IPS-NIHi11 (cell line): ENCODE measurements at regions not wholly inside any gene's neighbourhood (a gene's known extent, or its start where the extent isn't known, plus 50 kb on each side); places are given as distances from the start of the nearest gene placed in this dataset.

ENCODE experiments used
- DNase-seq: peaks from one replicate; pipeline ENCODE4 v3.0.0; 2012; ENCODE audit warnings: mixed read lengths, low spot score

DNA sequence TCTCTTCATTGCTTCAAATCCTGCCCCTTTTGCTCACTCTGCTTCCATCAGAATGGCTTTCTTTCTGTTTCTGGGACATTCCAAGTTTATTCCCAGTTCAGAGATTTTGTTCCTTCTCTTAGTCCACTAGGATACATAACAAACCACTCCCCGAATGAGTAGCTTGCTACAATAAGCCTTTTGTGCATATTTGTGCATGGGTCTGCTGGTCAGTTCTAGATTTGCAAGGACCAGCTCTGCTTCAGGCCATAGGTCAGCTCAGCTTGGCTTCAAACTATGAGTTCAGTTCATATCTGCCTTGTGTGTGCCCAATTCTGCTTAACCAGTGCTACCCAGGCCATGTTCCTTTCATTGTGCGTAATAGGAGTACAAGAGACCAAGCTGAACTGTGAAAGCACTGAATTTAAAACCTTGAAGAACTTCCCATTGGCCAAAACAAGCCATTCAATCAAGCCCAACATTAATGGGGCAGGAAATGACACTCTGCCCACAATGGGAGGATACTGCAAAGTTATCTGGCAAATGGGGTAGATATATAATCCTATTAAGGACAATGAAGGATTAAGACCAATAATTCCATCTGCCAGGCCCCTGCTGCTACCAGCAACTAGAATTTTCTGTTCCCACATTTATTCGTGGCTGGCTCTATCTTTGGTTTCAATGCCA lies 328.8 kb downstream of the PRELID2 start:
- DNase-seq: no peak

DNA sequence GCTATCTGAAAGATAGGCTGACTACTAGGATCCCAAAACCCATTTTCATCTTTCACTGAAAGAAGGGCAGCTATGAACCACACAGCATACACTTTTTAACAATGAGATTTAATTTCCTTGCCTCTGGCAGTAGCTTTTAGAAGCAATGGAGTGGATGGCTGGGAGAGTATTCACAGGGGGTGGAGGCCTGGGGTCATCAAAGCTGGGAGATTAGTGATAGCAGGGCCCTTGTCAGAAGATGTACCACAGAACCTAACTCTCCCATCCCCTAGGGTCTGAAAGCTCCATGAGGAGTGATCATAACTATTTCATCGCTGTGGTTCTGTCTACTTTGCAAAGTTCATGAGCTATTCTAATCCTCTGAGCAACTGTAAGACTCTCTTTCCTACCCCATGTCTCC lies 332.2 kb downstream of the PRELID2 start:
- DNase-seq: no peak

DNA sequence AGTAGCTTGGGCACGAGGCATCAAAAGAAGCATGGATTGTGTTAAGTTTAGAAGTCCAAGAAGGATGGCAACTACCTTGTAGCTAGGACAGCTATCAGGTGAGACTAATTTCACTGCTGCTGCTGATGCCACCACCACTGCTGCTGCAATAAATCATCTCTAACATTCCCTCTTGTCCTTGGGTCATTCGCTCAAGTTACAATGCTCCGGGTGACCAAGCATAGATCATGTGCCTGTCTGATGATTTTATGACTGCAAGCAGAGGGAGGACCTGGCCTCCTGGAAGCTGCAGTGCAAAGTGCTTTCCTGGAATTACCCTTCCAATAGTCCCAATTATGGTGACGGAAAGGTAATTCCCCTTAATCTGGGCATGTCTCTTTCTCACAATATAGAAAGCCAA lies 334.4 kb downstream of the PRELID2 start:
- DNase-seq: peak; percentile 16

DNA sequence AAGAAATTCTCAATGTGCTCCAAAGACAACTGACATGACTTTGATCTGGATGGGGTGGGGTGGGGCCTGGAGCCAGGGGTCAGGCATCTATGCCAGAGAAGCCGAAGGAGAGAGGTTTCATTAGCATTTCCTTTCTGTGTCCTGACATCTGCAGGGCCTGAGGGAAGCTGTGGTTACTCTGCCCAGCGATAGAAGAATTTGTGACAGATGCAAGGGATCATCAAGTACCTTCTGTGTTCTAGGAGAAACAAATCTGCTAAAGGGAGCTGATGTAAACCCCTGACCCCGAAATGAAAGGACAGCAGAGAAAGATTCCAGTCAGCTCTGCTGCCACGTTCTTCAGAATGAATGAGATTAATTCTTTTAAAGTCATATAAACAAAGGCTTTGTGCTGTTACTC lies 335.7 kb downstream of the PRELID2 start:
- no peak for DNase-seq

DNA sequence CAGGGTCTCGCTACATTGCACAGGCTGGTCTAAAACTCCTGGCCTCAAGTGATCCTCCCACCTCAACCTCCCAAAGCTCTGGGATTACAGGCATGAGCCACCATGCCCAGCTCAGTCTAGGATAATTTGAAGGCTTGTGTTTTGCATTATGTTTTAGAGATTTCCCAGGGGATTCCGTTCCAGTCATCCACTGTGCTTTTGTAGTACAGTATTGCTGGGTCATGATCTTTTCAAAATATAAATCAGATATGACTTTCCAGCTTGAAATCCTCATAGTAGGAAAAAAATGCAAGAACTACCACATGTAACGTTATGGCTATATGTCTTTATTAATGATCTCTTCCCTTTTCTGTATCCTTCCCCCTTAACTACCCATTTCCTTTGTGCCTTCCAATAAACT lies 338.1 kb downstream of the PRELID2 start:
- DNase-seq: no peak

DNA sequence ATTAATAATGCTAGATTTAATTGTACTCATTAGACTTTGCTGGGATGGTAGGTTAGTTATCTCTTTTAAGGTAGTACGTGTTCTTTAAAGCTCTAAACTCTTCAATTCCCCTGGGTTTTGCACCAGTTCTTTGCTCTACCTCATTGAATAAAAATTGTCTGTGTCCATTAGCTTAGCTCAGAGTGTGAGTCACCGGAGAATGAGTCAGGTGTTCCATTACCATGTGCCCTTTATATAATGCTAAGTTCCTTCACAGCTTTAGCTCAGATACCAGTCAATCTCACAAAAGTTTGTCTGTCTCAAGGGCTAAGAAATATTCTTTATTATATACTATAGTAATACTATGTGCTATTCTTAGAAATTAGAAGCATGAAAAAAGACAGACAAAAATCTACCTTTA lies 339.4 kb downstream of the PRELID2 start:
- DNase-seq: peak; percentile 21

DNA sequence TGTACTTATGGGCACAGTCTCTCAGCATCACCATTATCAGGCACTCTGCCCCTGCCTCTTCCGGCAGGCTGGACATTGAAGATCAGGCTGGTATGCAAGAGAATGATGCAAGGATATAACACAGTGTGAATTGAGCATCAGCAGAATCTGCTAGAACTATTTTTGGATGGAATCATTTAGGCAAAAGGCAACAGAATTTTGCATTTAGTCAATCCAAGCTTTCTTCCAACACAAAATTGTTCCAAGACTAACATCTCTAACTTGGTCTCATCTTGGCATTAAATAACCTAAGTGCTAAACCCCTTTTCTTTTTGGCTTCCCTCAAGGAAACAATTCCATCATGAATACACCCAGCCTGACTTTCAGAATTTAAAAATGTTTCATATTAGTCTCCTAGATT lies 339.9 kb downstream of the PRELID2 start:
- DNase-seq: no peak

DNA sequence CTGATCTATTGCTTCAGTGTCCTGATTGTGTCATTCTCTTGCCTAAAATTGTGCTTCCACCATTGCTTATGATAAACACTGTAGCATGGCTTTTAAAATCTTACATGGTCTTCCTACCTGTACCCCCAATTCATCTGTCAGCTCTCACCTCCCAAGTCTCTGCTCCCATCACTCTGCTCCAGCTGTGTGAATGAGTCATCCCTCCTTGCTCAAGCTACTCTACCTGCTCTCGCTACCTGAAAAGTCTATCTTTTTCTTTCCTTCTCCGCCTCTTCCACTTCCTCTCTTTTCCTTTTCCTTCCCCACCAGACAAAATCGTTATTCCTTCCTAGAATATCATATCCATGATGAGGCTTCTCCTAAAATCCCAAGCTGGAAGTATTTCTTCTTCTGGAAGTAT lies 341.7 kb downstream of the PRELID2 start:
- no peak for DNase-seq

DNA sequence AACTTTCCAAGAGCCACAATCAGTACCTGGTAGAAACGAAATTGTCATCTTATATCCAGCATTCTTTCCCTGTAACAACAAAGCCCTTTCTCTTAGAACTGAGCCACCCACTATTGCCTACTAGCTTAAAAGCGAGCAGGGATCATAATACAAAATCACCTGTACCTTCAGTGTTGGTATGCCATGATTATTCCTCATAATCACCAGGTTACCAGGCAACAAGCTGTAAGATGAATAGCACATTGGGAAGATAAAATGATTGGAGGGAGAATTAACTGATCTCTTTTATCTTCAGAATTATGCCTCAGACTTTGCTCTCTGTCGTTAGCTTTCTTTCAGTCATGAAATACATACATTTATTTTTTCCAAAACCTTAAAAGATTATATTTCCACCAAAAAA lies 345.6 kb downstream of the PRELID2 start:
- DNase-seq: no peak

DNA sequence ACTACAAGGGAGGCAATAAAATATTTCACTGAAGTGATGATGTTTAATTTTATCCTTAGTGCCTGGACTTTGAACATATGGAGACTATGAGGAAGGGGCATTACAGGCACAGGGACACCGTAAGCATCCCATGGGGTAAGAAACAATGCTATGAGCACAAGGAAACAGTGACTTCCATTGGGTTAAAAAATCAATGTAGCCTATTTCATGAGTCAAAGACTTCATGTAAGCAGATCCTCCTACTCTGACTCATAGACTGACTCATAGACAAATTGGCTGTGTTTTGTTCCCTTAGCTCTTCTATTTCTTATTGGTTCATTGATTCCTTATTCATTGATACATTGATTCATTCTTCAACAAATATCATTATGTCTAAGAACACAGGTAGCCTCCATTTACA lies 351.0 kb downstream of the PRELID2 start:
- no peak for DNase-seq

DNA sequence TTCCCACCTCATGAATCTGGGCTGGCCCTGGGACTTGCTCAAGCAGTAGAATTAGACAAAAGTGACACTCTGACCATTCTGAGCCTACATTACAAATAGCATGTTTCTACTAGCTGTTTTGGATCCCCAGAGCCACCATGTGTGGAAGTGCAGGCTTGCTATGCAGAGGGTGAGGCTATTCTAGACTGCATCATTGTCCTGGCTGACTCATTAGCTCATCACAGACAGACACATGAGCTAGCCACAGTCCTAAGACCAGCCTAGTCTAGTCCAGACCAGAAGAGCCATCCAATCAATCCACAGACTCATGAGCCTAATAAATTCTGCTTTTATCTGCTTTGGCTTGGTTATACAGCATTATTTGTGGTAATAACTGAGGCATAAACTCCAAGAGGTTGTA lies 351.9 kb downstream of the PRELID2 start:
- no peak for DNase-seq

DNA sequence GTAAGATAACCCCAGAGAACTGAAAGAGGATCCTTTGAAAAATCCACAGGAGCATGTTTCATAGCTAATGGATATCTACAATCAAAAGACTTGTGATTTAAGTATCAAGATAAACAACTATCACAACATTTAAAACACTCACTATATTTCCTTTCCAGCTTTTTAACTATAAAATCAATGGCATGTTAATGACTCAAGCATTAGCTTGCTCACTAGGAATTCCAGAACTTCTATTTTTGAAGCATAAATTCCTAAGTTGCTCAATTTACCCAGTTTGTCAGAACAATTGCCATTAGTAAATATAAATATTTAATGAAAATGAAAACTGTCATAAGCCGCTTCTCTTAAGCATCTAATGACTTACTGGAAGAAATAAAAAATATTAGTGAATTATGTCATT lies 355.3 kb downstream of the PRELID2 start:
- no peak for DNase-seq

DNA sequence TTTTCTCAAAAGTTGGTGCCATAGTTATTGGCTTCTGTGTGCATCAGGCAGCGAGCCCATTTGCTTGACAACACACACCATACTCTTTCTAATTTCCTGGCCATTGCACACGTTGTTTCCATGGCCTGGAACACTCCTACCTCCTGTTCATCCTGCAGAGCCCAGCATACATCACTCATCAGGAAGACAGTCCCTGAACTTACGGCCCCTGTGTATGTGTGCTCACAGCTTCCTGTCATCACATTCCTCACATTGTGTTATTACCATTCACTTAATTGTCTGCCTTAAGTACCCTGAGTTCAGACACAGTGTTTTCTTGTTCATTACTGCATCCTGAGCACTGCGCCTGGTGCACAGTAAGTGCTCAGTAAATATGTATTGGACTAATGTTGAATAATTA lies 355.9 kb downstream of the PRELID2 start:
- peak; percentile 15 for DNase-seq

DNA sequence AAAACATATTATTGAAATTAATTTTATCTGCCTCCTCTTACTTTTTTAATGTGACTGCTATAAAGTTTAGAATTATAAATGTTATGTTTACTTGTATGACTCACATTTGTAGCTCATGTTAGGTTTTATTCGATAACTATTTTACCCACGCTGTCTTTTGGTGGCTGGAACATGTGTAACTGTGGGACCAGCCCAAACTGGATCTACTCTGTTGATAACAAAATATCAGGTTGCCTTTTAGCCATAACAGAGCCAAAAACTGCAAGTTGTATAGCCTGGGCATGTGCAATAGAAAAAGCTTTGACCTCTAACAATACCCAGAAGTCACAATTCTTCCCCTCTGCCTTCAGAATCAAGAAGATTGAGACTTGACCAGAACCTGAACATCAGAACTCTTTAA lies 356.5 kb downstream of the PRELID2 start:
- no peak for DNase-seq

DNA sequence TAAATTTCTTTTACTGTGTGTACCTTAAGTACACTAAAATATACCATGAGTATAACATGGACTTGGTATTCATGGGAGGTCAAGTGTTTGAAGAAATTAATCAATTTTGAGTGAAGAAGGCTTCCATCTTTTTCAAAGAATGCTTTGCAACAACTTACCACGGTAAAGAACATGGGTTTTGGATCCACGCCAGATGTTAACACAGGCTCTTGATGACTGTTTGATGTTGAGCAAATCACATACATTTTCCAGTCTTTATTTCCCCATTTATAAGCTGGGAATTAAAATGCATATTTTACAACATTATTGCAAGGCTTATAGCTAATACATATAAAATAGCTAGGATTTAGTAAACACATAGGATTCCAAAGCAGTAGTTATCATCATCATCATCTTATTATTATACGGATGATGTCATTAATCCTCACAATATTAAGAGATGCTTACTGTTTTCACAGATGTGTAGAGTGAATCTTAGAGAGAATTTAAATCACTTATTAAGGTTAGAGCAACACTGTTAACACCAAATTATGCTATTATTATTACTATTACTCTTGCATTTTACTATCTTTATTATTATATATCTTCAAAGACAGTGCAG lies 362.0 kb downstream of the PRELID2 start:
- no peak for DNase-seq

DNA sequence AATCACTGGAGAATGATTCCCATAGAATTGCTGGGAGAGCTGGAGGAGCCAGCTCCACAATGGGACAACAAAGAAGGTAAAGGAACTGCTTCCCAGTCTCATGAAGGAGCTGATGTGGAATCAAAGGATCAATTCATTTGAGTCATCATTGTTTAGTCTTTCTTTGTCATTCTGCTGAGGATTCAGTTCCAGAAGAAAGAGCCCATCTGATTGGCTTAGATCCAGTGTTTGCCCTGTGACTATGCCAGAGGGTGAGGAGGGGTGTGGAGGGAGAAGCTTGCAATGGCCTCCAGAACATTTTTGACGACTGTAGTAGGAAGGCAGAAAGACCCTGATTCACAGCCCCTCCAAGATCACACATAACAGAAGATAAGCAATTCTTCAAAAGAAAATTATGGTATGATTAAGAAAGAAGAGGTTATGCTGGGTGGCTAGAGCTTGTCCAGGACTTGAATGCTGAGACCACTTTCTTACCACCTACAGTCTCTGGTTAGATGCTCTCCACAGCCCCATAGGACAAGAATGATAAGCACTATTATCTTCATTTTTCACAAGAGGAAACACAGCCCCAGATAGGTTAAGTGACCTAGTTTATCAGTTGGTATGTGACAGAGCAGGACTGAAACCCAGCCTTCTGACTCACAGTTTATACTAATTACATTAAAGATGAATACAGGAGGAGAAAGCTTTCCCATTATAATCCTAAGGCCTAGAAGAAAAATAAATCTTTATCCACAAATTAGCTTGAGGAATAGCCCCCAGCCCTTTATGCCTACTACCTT lies 363.1 kb downstream of the PRELID2 start:
- no peak for DNase-seq

DNA sequence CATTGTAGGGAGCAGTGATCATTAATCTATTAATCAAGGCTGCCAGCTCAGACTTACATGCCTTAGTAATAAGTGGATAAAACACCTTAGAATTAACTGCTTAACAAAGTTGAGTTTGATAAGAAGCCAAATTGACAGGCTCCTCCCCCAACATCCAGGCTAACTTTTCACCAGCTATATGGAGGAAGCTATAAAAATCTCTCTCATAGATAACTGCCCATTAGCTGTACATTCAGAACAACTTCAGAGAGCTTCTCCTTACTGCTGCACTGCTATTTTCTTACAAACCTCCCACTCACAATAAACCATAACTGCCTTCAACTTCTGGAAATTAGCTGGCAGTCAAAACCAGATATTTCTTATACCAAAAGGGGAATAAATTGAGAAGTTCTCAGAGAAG lies 364.1 kb downstream of the PRELID2 start:
- DNase-seq: no peak

DNA sequence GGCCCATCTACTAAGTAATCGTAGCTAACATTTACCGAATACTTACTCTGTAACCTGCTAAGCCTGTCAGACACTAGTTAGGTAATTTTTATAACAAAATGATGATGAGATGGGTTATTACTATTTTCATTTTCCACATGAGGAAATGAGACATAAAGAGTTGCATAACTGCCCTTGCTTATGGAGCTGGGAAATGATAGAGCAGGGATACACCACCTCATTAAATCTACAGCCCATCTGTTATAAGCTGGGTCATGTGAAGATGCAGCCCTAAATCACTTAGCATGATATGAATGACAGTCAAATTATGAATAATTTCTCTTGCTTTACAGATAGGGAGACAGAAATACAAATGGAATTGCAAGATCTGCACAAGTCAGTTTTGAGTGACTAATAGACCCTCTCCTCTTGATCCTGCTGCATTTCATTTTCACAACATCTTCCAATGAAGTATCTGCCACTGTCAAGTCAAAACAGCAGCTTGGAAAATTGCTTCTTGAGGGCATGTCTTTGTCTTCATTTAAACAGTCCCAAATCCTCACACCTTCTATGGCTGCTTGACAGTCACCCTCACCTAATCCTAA lies 364.7 kb downstream of the PRELID2 start:
- no peak for DNase-seq

DNA sequence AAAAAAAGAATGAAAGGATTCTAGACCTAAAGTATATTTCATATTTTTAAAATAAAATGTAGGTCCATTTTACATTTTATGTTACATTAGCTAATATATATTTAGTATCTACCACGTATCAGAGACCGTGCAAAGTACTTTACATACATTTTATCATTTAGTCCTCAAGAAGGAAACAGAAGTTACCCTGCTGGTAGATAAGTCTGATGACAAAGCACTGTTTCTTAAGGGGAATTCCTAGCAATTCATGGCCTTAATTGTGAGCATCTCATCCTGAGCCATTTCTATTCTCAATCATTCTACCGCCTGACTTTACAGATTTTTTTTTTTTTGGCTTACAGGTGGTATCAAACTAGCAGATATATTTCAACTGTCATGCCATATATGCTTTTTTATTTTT lies 367.7 kb downstream of the PRELID2 start:
- no peak for DNase-seq

DNA sequence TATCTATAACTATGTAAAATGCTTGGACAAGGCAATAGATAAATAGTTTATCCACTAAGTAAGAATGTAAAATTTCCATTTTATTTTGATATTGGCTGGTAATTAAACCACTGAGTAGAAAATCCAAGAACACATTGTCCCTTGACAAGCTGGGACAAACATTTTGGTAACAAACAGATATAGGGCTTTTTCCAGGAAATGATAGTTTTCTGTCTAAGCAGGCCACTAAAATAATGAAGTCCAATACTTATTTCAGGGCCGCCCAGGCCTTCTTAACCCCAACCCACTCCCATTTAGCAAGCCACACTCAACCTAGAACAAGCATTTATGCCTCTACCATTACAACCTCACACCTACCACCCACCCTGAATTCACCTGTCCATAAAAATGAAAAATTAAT lies 368.6 kb downstream of the PRELID2 start:
- DNase-seq: no peak

DNA sequence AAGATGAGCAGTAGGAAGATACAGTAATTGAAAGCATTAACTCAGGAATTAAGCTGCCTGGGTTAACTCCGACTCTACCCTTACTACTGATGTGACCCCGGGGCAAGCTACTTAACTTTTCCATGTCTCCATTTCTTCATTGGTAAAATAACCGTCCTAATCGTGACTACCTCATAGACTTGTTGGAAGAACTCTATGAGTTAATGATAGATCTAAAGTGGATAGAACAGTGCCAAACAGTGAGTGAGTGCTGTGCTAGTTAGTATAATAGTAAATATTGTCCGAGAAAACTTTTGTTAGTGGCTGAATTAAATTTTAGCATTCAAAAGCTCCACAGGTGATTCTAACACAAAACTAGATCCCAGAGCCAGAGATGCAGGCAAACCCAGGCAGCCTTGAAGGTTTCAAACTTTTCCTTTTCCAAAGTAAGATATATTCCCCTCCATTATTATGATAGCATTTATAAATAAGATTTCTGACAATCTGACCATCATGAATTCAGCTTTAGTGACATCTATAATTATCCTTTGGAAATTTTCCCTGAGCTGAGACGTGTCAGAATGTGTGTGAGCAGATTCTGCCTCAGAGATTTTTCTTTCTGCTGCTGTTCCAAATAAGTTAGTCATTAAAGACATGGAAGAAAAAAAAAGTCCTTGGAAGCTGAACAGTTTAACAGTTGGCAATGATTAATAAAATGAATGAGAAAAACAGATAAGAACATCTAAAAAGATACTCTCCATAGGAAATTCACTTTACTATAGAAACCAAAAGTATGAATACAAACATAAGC lies 369.5 kb downstream of the PRELID2 start:
- DNase-seq: no peak

DNA sequence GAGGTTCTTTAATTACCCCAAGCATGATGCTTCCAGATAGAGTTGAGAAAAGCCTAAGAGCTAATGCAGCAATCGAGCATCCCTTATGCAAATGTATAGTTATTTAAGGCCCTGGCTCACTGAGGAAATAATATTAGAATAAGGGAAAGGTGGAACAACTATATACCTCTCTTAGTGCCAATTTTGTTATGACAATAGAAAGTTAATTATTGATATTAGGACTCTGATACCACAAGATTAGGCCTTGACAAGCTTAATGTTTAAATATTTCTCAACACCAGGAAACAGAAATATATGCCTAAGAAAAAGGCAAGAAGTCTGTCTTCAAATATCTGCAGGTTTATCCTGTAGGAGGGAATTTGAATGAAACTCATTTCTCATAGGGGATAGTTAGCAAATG lies 371.0 kb downstream of the PRELID2 start:
- no peak for DNase-seq
